ENCODE measurements at regions not wholly inside any gene's neighbourhood (a gene's known extent, or its start where the extent isn't known, plus 50 kb on each side); places are given as distances from the start of the nearest gene placed in this dataset.

- peaks cover 6% of the 10 kb centered on the region for H3K4me1 ChIP-seq (ENCODE audit: insufficient read depth, low read length)
- peaks cover 18% of the 10 kb centered on the region for H3K4me1 Mint-ChIP-seq (ENCODE audit: low read depth, unreplicated experiment)
- H3K36me3 ChIP-seq (ENCODE audit: insufficient read depth, low read length): no peaks in the 10 kb centered on the region
- no peaks in the 10 kb centered on the region for H3K79me2 ChIP-seq (ENCODE audit: insufficient read depth, low read length)
- no peak overlapping the region for H3K4me3 Mint-ChIP-seq (ENCODE audit: unreplicated experiment)
- no peaks in the 10 kb centered on the region for H4K20me1 ChIP-seq (ENCODE audit: insufficient read depth, low read length)
- H3K4me3 ChIP-seq (ENCODE audit: insufficient read depth, low read depth, low read length): no peak overlapping the region
- FAIRE-seq: no peak
- H3K9me3 ChIP-seq (ENCODE audit: insufficient read depth, low read depth, low read length): no peaks in the 10 kb centered on the region
- H3K27ac ChIP-seq (ENCODE audit: low read depth, low read length): no peak overlapping the region
- no peak for TF ChIP-seq CTCF (IDR thresholded peaks at IDR 0.05; ENCODE audit: insufficient read depth, low read depth, low read length)
- no peak for TF ChIP-seq EZH2 (IDR thresholded peaks at IDR 0.05; ENCODE audit: insufficient read depth, low read length)
- H3K27ac Mint-ChIP-seq (ENCODE audit: unreplicated experiment): no peak overlapping the region
- no peaks in the 10 kb centered on the region for H3K36me3 Mint-ChIP-seq (ENCODE audit: low read depth, unreplicated experiment)
- no peak overlapping the region for H3K9ac ChIP-seq (ENCODE audit: low read length)
- no peaks in the 10 kb centered on the region for H3K9me3 Mint-ChIP-seq (ENCODE audit: unreplicated experiment)
- H3K4me2 ChIP-seq (ENCODE audit: low read length): peak overlapping the region; percentile 81
- H3K27me3 Mint-ChIP-seq (ENCODE audit: low read depth, unreplicated experiment): peaks cover 4% of the 10 kb centered on the region
- no peak overlapping the region for H2AFZ ChIP-seq (ENCODE audit: low read depth, low read length)
- DNase-seq (ENCODE audit: low read depth): no peak
- H3K27me3 ChIP-seq (ENCODE audit: insufficient read depth, low read length): peaks cover 39% of the 10 kb centered on the region
Observed at GRCh38 chr11:122308226-122308625, 192.2 kb upstream of the BLID start.

GRCh38 chr11:122307476-122308035 is 191.5 kb upstream of the BLID start:
- H3K79me2 ChIP-seq (ENCODE audit: insufficient read depth, low read length): no peaks in the 10 kb centered on the region

More at GRCh38 chr11:122307476-122308035, 191.5 kb upstream of the BLID start:
- Histone ChIP-seq H3K9me3 (ENCODE audit: insufficient read depth, low read depth, low read length) (no peaks in the 10 kb centered on the region), H3K9ac (ENCODE audit: low read length) (no peak overlapping the region), H4K20me1 (ENCODE audit: insufficient read depth, low read length) (no peaks in the 10 kb centered on the region), H3K4me2 (ENCODE audit: low read length) (no peak overlapping the region), H3K4me3 (ENCODE audit: insufficient read depth, low read depth, low read length) (no peak overlapping the region), H2AFZ (ENCODE audit: low read depth, low read length) (no peak overlapping the region), H3K4me1 (ENCODE audit: insufficient read depth, low read length) (peaks cover 6% of the 10 kb centered on the region), H3K27ac (ENCODE audit: low read depth, low read length) (no peak overlapping the region), H3K36me3 (ENCODE audit: insufficient read depth, low read length) (no peaks in the 10 kb centered on the region), H3K27me3 (ENCODE audit: insufficient read depth, low read length) (peaks cover 39% of the 10 kb centered on the region)
- TF ChIP-seq EZH2 (IDR thresholded peaks at IDR 0.05; ENCODE audit: insufficient read depth, low read length): no peak
- TF ChIP-seq CTCF (IDR thresholded peaks at IDR 0.05; ENCODE audit: insufficient read depth, low read depth, low read length): no peak
- no peak for FAIRE-seq
- peaks cover 18% of the 10 kb centered on the region for H3K4me1 Mint-ChIP-seq (ENCODE audit: low read depth, unreplicated experiment)
- H3K27ac Mint-ChIP-seq (ENCODE audit: unreplicated experiment): no peak overlapping the region
- H3K27me3 Mint-ChIP-seq (ENCODE audit: low read depth, unreplicated experiment): peaks cover 4% of the 10 kb centered on the region
- no peaks in the 10 kb centered on the region for H3K36me3 Mint-ChIP-seq (ENCODE audit: low read depth, unreplicated experiment)
- H3K4me3 Mint-ChIP-seq (ENCODE audit: unreplicated experiment): no peak overlapping the region
- no peak for DNase-seq (ENCODE audit: low read depth)
- H3K9me3 Mint-ChIP-seq (ENCODE audit: unreplicated experiment): no peaks in the 10 kb centered on the region

Measured in astrocyte (in vitro differentiated cells and primary cell).